Smooth muscle cell (in vitro differentiated cells): ENCODE measurements at regions not wholly inside any gene's neighbourhood (a gene's known extent, or its start where the extent isn't known, plus 50 kb on each side); places are given as distances from the start of the nearest gene placed in this dataset.

Experiments used
- DNase-seq: peaks from one replicate; lab custom pipeline; 2025; ENCODE audit not compliant: unreplicated experiment; lab: John Stamatoyannopoulos, UW
- H2AFZ ChIP-seq: fragments of 200-600 bp; sonication (generic); 2 replicates; pipeline ENCODE4 v1.6.0; 2016; ENCODE audit warnings: antibody characterized with exemption, low read depth, mild to moderate bottlenecking
- H3F3A ChIP-seq: fragments of 200-600 bp; sonication (generic); 2 replicates; pipeline ENCODE4 v1.6.0; 2017; ENCODE audit warnings: antibody characterized with exemption, low read depth
- H3K27ac ChIP-seq: fragments of 200-600 bp; sonication (generic); 2 replicates; pipeline ENCODE4 v1.5.1; 2016; ENCODE audit warnings: low read depth, mild to moderate bottlenecking
- H3K27me3 ChIP-seq: fragments of 200-600 bp; sonication (generic); 2 replicates; pipeline ENCODE4 v1.6.1; 2016; ENCODE audit warnings: low read depth, mild to moderate bottlenecking
- H3K36me3 ChIP-seq: fragments of 200-600 bp; sonication (generic); 2 replicates; pipeline ENCODE4 v1.5.1; 2016; ENCODE audit warnings: low read depth
- H3K4me1 ChIP-seq: fragments of 200-600 bp; sonication (generic); 2 replicates; pipeline ENCODE4 v1.5.1; 2016; ENCODE audit warnings: low read depth
- H3K4me2 ChIP-seq: fragments of 200-600 bp; sonication (generic); 2 replicates; pipeline ENCODE4 v1.6.0; 2016; ENCODE audit warnings: mild to moderate bottlenecking
- H3K4me3 ChIP-seq: fragments of 200-600 bp; sonication (generic); 2 replicates; pipeline ENCODE4 v1.5.1; 2016; ENCODE audit warnings: mild to moderate bottlenecking
- H3K79me2 ChIP-seq: fragments of 200-600 bp; sonication (generic); 2 replicates; pipeline ENCODE4 v1.6.0; 2016; ENCODE audit warnings: low read depth, mild to moderate bottlenecking
- H3K9ac ChIP-seq: fragments of 200-600 bp; sonication (generic); 2 replicates; pipeline ENCODE4 v1.6.0; 2016; ENCODE audit warnings: low read depth
- H3K9me3 ChIP-seq: fragments of 200-600 bp; sonication (generic); replicated peaks from 2 replicates; pipeline ENCODE4 v1.5.1; 2016; ENCODE audit warnings: low read depth
- H4K20me1 ChIP-seq: fragments of 200-600 bp; sonication (generic); 2 replicates; pipeline ENCODE4 v1.6.0; 2016; ENCODE audit warnings: low read depth
- CTCF ChIP-seq: fragments of 200-600 bp; sonication (generic); IDR thresholded peaks from 2 replicates; pipeline ENCODE4 v1.5.1; 2017; ENCODE audit warnings: borderline replicate concordance, mild to moderate bottlenecking, antibody characterized with exemption; ENCODE audit not compliant: insufficient read depth, poor library complexity, severe bottlenecking
- WGBS: methylation state at CpG from one replicate; pipeline ENCODE4 v1.1.7; 2016; ENCODE audit warnings: low lambda C conversion rate; 5-methylcytosine and 5-hydroxymethylcytosine counted together

- no peak overlapping the region for H2AFZ ChIP-seq
- no peak for DNase-seq
- no peak overlapping the region for H3K9ac ChIP-seq
- no peak overlapping the region for H3K4me2 ChIP-seq
- TF ChIP-seq CTCF = no peak
- no peaks in the 10 kb centered on the region for H3K36me3 ChIP-seq
- no peak overlapping the region for H3K4me3 ChIP-seq
- H3K27ac ChIP-seq = no peak overlapping the region
- 92% methylated on average over 5 of the region's 5 CpGs for WGBS
- no peaks in the 10 kb centered on the region for H4K20me1 ChIP-seq
- no peaks in the 10 kb centered on the region for H3K79me2 ChIP-seq
- no peaks in the 10 kb centered on the region for H3F3A ChIP-seq
- H3K9me3 ChIP-seq = no peaks in the 10 kb centered on the region
- H3K4me1 ChIP-seq = no peaks in the 10 kb centered on the region
- no peaks in the 10 kb centered on the region for H3K27me3 ChIP-seq
Measured at GRCh38 chr15:66894363-66894762, 171.0 kb upstream of the SMAD3 start.

GRCh38 chr15:66894986-66895780, 170.2 kb upstream of the SMAD3 start:
- Histone ChIP-seq H4K20me1 (no peaks in the 10 kb centered on the region), H3K27ac (no peak overlapping the region), H3K79me2 (no peaks in the 10 kb centered on the region), H3F3A (no peaks in the 10 kb centered on the region), H3K27me3 (no peaks in the 10 kb centered on the region), H3K9ac (no peak overlapping the region), H2AFZ (no peak overlapping the region), H3K4me2 (no peak overlapping the region), H3K4me3 (no peak overlapping the region), H3K36me3 (no peaks in the 10 kb centered on the region), H3K9me3 (no peaks in the 10 kb centered on the region), H3K4me1 (no peaks in the 10 kb centered on the region)
- WGBS = 67% methylated on average over 4 of the region's 4 CpGs
- no peak for DNase-seq
- TF ChIP-seq CTCF = no peak

- H3K4me1 ChIP-seq = no peaks in the 10 kb centered on the region
Measured at GRCh38 chr15:66895794-66896453, 169.5 kb upstream of the SMAD3 start.

More at GRCh38 chr15:66895794-66896453, 169.5 kb upstream of the SMAD3 start:
- no peak for DNase-seq
- H3K4me3 ChIP-seq = no peak overlapping the region
- H3K27ac ChIP-seq = no peak overlapping the region
- no peaks in the 10 kb centered on the region for H3K79me2 ChIP-seq
- H3K4me2 ChIP-seq = no peak overlapping the region
- H2AFZ ChIP-seq = no peak overlapping the region
- no peak for TF ChIP-seq CTCF
- no peaks in the 10 kb centered on the region for H3K36me3 ChIP-seq
- no peaks in the 10 kb centered on the region for H3F3A ChIP-seq
- H3K9me3 ChIP-seq = no peaks in the 10 kb centered on the region
- H3K27me3 ChIP-seq = no peaks in the 10 kb centered on the region
- 80% methylated on average over 9 of the region's 9 CpGs for WGBS
- no peaks in the 10 kb centered on the region for H4K20me1 ChIP-seq
- H3K9ac ChIP-seq = no peak overlapping the region
